DMS153 (cell line): ENCODE measurements at regions not wholly inside any gene's neighbourhood (a gene's known extent, or its start where the extent isn't known, plus 50 kb on each side); places are given as distances from the start of the nearest gene placed in this dataset.
A peak's percentile ranks its signal among the peaks of the same experiment; 100 is the strongest.

Experiments used
- DNase-seq: peaks from one replicate; lab custom pipeline; 2025; lab: John Stamatoyannopoulos, UW

- DNase-seq = no peak
These were observed 851.3 kb upstream of the KCND2 start for GRCh38 chr7:119421657-119422056.

- no peak for DNase-seq
These were observed 836.1 kb upstream of the KCND2 start for GRCh38 chr7:119436882-119437281.

GRCh38 chr7:119438315-119438714 lies 834.7 kb upstream of the KCND2 start:
- no peak for DNase-seq

GRCh38 chr7:119439192-119439591 lies 833.8 kb upstream of the KCND2 start:
- no peak for DNase-seq

GRCh38 chr7:119452401-119452800 lies 820.6 kb upstream of the KCND2 start:
- no peak for DNase-seq

GRCh38 chr7:119465798-119466305 lies 807.1 kb upstream of the KCND2 start:
- DNase-seq = no peak

- DNase-seq = peak; percentile 98
These were observed 800.5 kb upstream of the KCND2 start for GRCh38 chr7:119472408-119473038.

GRCh38 chr7:119482209-119482608 lies 790.8 kb upstream of the KCND2 start:
- peak; percentile 14 for DNase-seq

GRCh38 chr7:119482671-119483070 lies 790.3 kb upstream of the KCND2 start:
- DNase-seq = no peak

- DNase-seq = no peak
These were observed 789.6 kb upstream of the KCND2 start for GRCh38 chr7:119483364-119483763.

- no peak for DNase-seq
These were observed 758.6 kb upstream of the KCND2 start for GRCh38 chr7:119514326-119514725.

- DNase-seq = no peak
These were observed 757.8 kb upstream of the KCND2 start for GRCh38 chr7:119515214-119515613.

GRCh38 chr7:119515962-119516361 lies 757.0 kb upstream of the KCND2 start:
- DNase-seq = no peak

GRCh38 chr7:119522263-119522662 lies 750.7 kb upstream of the KCND2 start:
- DNase-seq = no peak

- no peak for DNase-seq
These were observed 750.3 kb upstream of the KCND2 start for GRCh38 chr7:119522698-119523097.

- DNase-seq = peak; percentile 52
These were observed 727.9 kb upstream of the KCND2 start for GRCh38 chr7:119545118-119545517.

- no peak for DNase-seq
These were observed 717.2 kb upstream of the KCND2 start for GRCh38 chr7:119555788-119556187.

- no peak for DNase-seq
These were observed 716.5 kb upstream of the KCND2 start for GRCh38 chr7:119556436-119556835.

GRCh38 chr7:119561751-119562150 lies 711.2 kb upstream of the KCND2 start:
- DNase-seq = no peak

GRCh38 chr7:119562839-119563238 lies 710.1 kb upstream of the KCND2 start:
- no peak for DNase-seq

GRCh38 chr7:119571666-119572065 lies 701.3 kb upstream of the KCND2 start:
- no peak for DNase-seq

- no peak for DNase-seq
These were observed 700.8 kb upstream of the KCND2 start for GRCh38 chr7:119572132-119572531.

- DNase-seq = no peak
These were observed 700.4 kb upstream of the KCND2 start for GRCh38 chr7:119572541-119572940.

GRCh38 chr7:119578116-119578515 lies 694.9 kb upstream of the KCND2 start:
- DNase-seq = no peak
